HEK293 (cell line): ENCODE measurements at regions not wholly inside any gene's neighbourhood (a gene's known extent, or its start where the extent isn't known, plus 50 kb on each side); places are given as distances from the start of the nearest gene placed in this dataset.

Experiments used
- CTCF ChIA-PET: fragments of 350-600 bp; formaldehyde crosslinking; extraction: SDS; loops from one replicate; lab custom pipeline; 2021; ENCODE audit warnings: antibody characterized with exemption; lab: Yijun Ruan, JAX
- POLR2A ChIA-PET: fragments of 300-600 bp; formaldehyde crosslinking; extraction: SDS; loops from one replicate; lab custom pipeline; 2020; ENCODE audit warnings: antibody characterized with exemption, inconsistent platforms; lab: Yijun Ruan, JAX
- H3K27ac ChIP-seq: fragments of 200-500 bp; sonication (Bioruptor generic); 2 replicates; pipeline ENCODE4 v1.5.1; 2014; ENCODE audit warnings: low read depth, low read length, control low read depth, inconsistent platforms; ENCODE audit errors: extremely low read depth
- H3K36me3 ChIP-seq, 2 experiments: fragments of 200-500 bp in 1 of 2; sonication (Bioruptor generic) in 1 of 2; 1 replicate in 1 of 2; 2 replicates in 1 of 2; pipeline ENCODE4 v1.5.1; 2014 to 2017; ENCODE audit warnings: inconsistent platforms in 2 of 2, low read length in 2 of 2; ENCODE audit not compliant: control insufficient read depth in 2 of 2, insufficient read depth in 1 of 2
- H3K4me1 ChIP-seq: fragments of 200-500 bp; sonication (Bioruptor generic); 2 replicates; pipeline ENCODE4 v1.5.1; 2014; ENCODE audit warnings: mild to moderate bottlenecking, low read length, inconsistent platforms; ENCODE audit not compliant: control insufficient read depth, insufficient read depth
- H3K4me3 ChIP-seq: 2 replicates; pipeline ENCODE4 v1.5.1; 2011; ENCODE audit warnings: low read depth, mild to moderate bottlenecking, control low read depth, low read length, moderate library complexity
- H3K9me3 ChIP-seq: fragments of 200-500 bp; sonication (Bioruptor generic); 2 replicates; pipeline ENCODE4 v1.5.1; 2014; ENCODE audit warnings: low read depth, low read length, inconsistent platforms; ENCODE audit not compliant: control insufficient read depth, insufficient read depth
- GLI4 ChIP-seq: fragments of 450-650 bp; formaldehyde crosslinking; IDR thresholded peaks from 2 replicates; pipeline ENCODE4 v1.5.1; 2016; ENCODE audit warnings: missing biosample characterization, missing genetic modification characterization
- KLF10 ChIP-seq: fragments of 450-650 bp; IDR thresholded peaks from 2 replicates; pipeline ENCODE4 v1.5.1; 2018; ENCODE audit warnings: missing biosample characterization, mild to moderate bottlenecking, missing genetic modification characterization
- OVOL3 ChIP-seq: fragments of 450-650 bp; formaldehyde crosslinking; IDR thresholded peaks from 2 replicates; pipeline ENCODE4 v1.5.1; 2016; ENCODE audit warnings: missing biosample characterization, missing genetic modification characterization
- SP2 ChIP-seq: fragments of 450-650 bp; formaldehyde crosslinking; IDR thresholded peaks from 2 replicates; pipeline ENCODE4 v1.5.1; 2016; ENCODE audit warnings: missing biosample characterization, missing genetic modification characterization
- SP7 ChIP-seq: fragments of 450-650 bp; formaldehyde crosslinking; IDR thresholded peaks from 2 replicates; pipeline ENCODE4 v1.5.1; 2016; ENCODE audit warnings: missing biosample characterization, missing genetic modification characterization
- ZBTB17 ChIP-seq: fragments of 450-650 bp; formaldehyde crosslinking; IDR thresholded peaks from 2 replicates; pipeline ENCODE4 v1.5.1; 2016; ENCODE audit warnings: missing biosample characterization, missing genetic modification characterization
- ZBTB21 ChIP-seq: fragments of 450-650 bp; formaldehyde crosslinking; IDR thresholded peaks from 2 replicates; pipeline ENCODE4 v1.5.1; 2017; ENCODE audit warnings: missing biosample characterization, missing genetic modification characterization
- ZNF184 ChIP-seq: fragments of 450-650 bp; IDR thresholded peaks from 2 replicates; pipeline ENCODE4 v1.5.1; 2018; ENCODE audit warnings: missing biosample characterization, mild to moderate bottlenecking, missing genetic modification characterization
- ZNF223 ChIP-seq: fragments of 450-650 bp; formaldehyde crosslinking; IDR thresholded peaks from 2 replicates; pipeline ENCODE4 v1.5.1; 2016; ENCODE audit warnings: missing biosample characterization, missing genetic modification characterization
- ZNF239 ChIP-seq: fragments of 450-650 bp; formaldehyde crosslinking; IDR thresholded peaks from 2 replicates; pipeline ENCODE4 v1.5.1; 2016; ENCODE audit warnings: missing biosample characterization, missing genetic modification characterization
- ZNF274 ChIP-seq, 2 experiments: fragments of 200-500 bp in 1 of 2; fragments of 450-650 bp in 1 of 2; sonication (Bioruptor generic) in 1 of 2; formaldehyde crosslinking in 1 of 2; IDR thresholded peaks; 2 replicates each; pipeline versions ENCODE4 v1.5.1 to v1.6.1; 2014 to 2016; ENCODE audit warnings: borderline replicate concordance in 1 of 2, inconsistent platforms in 1 of 2, low read length in 1 of 2, missing biosample characterization in 1 of 2, missing genetic modification characterization in 1 of 2
- ZNF324 ChIP-seq: fragments of 450-650 bp; formaldehyde crosslinking; IDR thresholded peaks from 2 replicates; pipeline ENCODE4 v1.5.1; 2016; ENCODE audit warnings: missing biosample characterization, missing genetic modification characterization
- ZNF571 ChIP-seq: fragments of 450-650 bp; formaldehyde crosslinking; IDR thresholded peaks from 2 replicates; pipeline ENCODE4 v1.5.0; 2017; ENCODE audit warnings: missing biosample characterization, missing genetic modification characterization
- ZNF621 ChIP-seq: fragments of 450-650 bp; formaldehyde crosslinking; IDR thresholded peaks from 2 replicates; pipeline ENCODE4 v1.5.1; 2017; ENCODE audit warnings: missing biosample characterization, missing genetic modification characterization
- ZNF660 ChIP-seq: fragments of 450-650 bp; IDR thresholded peaks from 2 replicates; pipeline ENCODE4 v1.5.1; 2018; ENCODE audit warnings: missing biosample characterization, mild to moderate bottlenecking, missing genetic modification characterization
- ZNF677 ChIP-seq: fragments of 450-650 bp; IDR thresholded peaks from 2 replicates; pipeline ENCODE4 v1.5.0; 2018; ENCODE audit warnings: missing biosample characterization, mild to moderate bottlenecking, missing genetic modification characterization, moderate library complexity
- ZNF785 ChIP-seq: fragments of 450-650 bp; formaldehyde crosslinking; IDR thresholded peaks from 2 replicates; pipeline ENCODE4 v1.5.1; 2016; ENCODE audit warnings: missing biosample characterization, missing genetic modification characterization
- TF ChIP-seq, protein P1 (sequence below): fragments of 450-650 bp; formaldehyde crosslinking; conservative IDR thresholded peaks from 2 replicates; pipeline ENCODE4 v1.5.1; 2016; ENCODE audit warnings: low read depth, missing biosample characterization, missing genetic modification characterization
- TF ChIP-seq, protein P2 (sequence below): fragments of 450-650 bp; formaldehyde crosslinking; IDR thresholded peaks from 2 replicates; pipeline ENCODE4 v1.5.1; 2016; ENCODE audit warnings: missing biosample characterization, missing genetic modification characterization
- TF ChIP-seq, protein P3 (sequence below): fragments of 450-650 bp; formaldehyde crosslinking; IDR thresholded peaks from 2 replicates; pipeline ENCODE4 v1.5.1; 2016; ENCODE audit warnings: missing biosample characterization, missing genetic modification characterization

DNA sequence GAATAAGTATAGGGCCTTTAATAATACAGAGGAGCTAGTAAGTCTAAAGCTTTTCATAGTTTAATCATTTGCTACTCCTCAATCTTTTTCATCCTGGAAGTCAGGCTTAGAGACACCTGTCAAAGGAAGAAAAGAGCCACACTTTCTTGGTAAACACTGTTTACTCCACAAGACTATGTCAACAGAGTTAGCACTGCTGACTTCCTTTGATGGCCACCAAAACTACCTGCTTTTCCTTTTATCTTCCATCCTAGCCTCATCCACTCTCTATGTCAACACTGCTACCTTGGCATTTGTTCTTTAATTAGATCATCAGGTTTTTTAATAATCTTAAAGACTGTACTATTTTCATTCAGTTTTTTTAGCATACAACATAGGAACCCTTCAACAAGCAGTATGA, 106.2 kb downstream of the ELAPOR2 start (continued):
- TF ChIP-seq ZBTB21 = no peak

DNA sequence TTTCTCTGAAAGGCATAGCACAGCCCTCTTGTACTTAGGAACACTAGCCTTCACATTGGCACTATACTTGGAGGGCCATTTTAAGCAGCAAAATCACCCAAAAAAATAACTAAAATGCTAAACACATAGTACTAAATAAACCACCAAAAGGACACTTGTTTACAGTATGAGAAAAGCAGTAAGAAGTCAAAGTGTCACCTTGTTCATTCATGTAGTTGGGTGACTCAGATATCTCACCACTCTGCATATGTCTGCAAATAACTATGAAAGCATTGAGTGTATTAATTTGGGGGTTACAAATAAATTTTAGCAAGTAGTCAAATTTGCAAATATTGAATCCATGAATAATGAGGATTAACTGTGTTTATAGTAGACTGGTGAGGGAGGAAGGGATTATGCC, 107.6 kb downstream of the ELAPOR2 start:
- Histone ChIP-seq H3K4me1 (no peaks in the 10 kb centered on the region), H3K4me3 (no peak overlapping the region)
- no peak for TF ChIP-seq ZBTB17 (tag by site-specific recombination)
- no peak for TF ChIP-seq OVOL3 (tag by site-specific recombination)
- TF ChIP-seq KLF10 = no peak
- no peak for TF ChIP-seq ZNF324 (tag by site-specific recombination)
- no peak for TF ChIP-seq GLI4 (tag by site-specific recombination)
- no peak for TF ChIP-seq ZNF184 (tag by site-specific recombination)
- TF ChIP-seq, protein P1, sequence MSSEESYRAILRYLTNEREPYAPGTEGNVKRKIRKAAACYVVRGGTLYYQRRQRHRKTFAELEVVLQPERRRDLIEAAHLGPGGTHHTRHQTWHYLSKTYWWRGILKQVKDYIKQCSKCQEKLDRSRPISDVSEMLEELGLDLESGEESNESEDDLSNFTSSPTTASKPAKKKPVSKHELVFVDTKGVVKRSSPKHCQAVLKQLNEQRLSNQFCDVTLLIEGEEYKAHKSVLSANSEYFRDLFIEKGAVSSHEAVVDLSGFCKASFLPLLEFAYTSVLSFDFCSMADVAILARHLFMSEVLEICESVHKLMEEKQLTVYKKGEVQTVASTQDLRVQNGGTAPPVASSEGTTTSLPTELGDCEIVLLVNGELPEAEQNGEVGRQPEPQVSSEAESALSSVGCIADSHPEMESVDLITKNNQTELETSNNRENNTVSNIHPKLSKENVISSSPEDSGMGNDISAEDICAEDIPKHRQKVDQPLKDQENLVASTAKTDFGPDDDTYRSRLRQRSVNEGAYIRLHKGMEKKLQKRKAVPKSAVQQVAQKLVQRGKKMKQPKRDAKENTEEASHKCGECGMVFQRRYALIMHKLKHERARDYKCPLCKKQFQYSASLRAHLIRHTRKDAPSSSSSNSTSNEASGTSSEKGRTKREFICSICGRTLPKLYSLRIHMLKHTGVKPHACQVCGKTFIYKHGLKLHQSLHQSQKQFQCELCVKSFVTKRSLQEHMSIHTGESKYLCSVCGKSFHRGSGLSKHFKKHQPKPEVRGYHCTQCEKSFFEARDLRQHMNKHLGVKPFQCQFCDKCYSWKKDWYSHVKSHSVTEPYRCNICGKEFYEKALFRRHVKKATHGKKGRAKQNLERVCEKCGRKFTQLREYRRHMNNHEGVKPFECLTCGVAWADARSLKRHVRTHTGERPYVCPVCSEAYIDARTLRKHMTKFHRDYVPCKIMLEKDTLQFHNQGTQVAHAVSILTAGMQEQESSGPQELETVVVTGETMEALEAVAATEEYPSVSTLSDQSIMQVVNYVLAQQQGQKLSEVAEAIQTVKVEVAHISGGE (tag by site-specific recombination) = no peak
- TF ChIP-seq, all 188 proteins: peak for 0
- Histone ChIP-seq H3K27ac (no peak overlapping the region), H3K36me3 (no peaks in the 10 kb centered on the region), H3K9me3 (no peaks in the 10 kb centered on the region)
- CTCF ChIA-PET = no interaction called here
- POLR2A ChIA-PET = no interaction called here

DNA sequence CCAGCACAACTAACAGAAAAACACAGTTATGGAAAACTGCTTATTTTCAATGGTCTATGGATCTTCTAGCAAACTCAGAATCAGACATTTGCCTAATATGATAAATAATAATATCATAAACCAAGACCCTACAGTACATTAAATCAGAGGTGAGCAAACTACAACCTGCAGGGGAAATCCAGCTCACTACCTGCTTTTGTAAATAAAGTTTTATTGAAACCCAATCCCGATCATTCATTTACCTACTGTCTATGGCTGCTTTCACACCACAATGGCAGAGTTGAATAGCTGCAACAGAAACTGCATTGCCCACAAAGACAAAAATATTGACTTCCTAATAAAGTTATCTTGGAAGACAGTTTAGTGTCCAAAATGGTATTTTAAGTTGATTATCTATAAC, 108.5 kb downstream of the ELAPOR2 start:
- no peak for TF ChIP-seq SP7 (tag by site-specific recombination)
- no peak for TF ChIP-seq ZNF621 (tag by site-specific recombination)
- Histone ChIP-seq H3K36me3 (no peaks in the 10 kb centered on the region), H3K4me3 (no peak overlapping the region), H3K9me3 (no peaks in the 10 kb centered on the region), H3K4me1 (no peaks in the 10 kb centered on the region), H3K27ac (no peak overlapping the region)
- POLR2A ChIA-PET = no interaction called here
- CTCF ChIA-PET = interaction anchor here (0.7 kb wide), 1 partner anchor 193 kb away, joined by 4 read pairs; no protein-coding TSS in a partner anchor

DNA sequence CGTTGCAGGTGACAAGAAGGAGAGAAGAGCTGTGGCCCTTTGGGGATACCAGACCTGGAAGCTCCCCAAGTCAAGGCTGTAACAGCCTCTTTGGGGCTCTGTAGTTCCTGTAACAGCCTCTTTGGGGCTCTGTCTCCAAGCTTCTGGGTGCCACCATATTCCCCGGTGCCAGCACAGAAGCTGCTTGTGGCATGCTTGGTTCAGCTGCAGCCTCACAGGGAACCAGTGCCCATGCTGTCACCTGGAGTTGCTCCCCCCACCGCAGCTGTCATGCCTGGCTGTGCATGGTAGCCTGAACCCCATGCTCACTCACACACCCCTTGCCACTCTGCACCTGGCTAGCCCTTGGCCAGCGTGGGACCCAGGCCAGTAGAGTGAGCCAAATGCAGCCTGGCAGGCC, 109.1 kb downstream of the ELAPOR2 start:
- TF ChIP-seq ZNF571 (no peak), ZNF239 (tag by site-specific recombination) (no peak), ZNF677 (no peak), KLF10 (no peak), ZNF274 (IDR thresholded peaks at IDR 0.05; ENCODE audit: low read length) (no peak), ZNF274 (tag by site-specific recombination; IDR thresholded peaks at IDR 0.05; ENCODE audit: borderline replicate concordance) (no peak), ZNF785 (tag by site-specific recombination) (no peak), ZNF660 (tag by site-specific recombination) (no peak), ZNF223 (tag by site-specific recombination) (no peak), SP2 (no peak)
- TF ChIP-seq, protein P2, sequence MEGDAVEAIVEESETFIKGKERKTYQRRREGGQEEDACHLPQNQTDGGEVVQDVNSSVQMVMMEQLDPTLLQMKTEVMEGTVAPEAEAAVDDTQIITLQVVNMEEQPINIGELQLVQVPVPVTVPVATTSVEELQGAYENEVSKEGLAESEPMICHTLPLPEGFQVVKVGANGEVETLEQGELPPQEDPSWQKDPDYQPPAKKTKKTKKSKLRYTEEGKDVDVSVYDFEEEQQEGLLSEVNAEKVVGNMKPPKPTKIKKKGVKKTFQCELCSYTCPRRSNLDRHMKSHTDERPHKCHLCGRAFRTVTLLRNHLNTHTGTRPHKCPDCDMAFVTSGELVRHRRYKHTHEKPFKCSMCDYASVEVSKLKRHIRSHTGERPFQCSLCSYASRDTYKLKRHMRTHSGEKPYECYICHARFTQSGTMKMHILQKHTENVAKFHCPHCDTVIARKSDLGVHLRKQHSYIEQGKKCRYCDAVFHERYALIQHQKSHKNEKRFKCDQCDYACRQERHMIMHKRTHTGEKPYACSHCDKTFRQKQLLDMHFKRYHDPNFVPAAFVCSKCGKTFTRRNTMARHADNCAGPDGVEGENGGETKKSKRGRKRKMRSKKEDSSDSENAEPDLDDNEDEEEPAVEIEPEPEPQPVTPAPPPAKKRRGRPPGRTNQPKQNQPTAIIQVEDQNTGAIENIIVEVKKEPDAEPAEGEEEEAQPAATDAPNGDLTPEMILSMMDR (tag by site-specific recombination) = no peak
- TF ChIP-seq, protein P3, sequence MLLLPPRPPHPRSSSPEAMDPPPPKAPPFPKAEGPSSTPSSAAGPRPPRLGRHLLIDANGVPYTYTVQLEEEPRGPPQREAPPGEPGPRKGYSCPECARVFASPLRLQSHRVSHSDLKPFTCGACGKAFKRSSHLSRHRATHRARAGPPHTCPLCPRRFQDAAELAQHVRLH (tag by site-specific recombination) = no peak
- TF ChIP-seq, all 188 proteins: peak for 0
- POLR2A ChIA-PET = no interaction called here

More for the DNA sequence above, 109.1 kb downstream of the ELAPOR2 start:
- CTCF ChIA-PET = interaction anchor here (0.7 kb wide), 1 partner anchor 193 kb away, joined by 4 read pairs; no protein-coding TSS in a partner anchor
- Histone ChIP-seq H3K36me3 (no peaks in the 10 kb centered on the region), H3K9me3 (no peaks in the 10 kb centered on the region), H3K4me1 (no peaks in the 10 kb centered on the region), H3K27ac (no peak overlapping the region), H3K4me3 (no peak overlapping the region)
